IMR-90 (cell line): ENCODE measurements at regions not wholly inside any gene's neighbourhood (a gene's known extent, or its start where the extent isn't known, plus 50 kb on each side); places are given as distances from the start of the nearest gene placed in this dataset.

Source experiments
- ATAC-seq: fragments of 200-7000 bp; cut with Tn5 transposase; 2 replicates; pipeline ENCODE4 v1.9.1; 2020; ENCODE audit warnings: low read depth, mild to moderate bottlenecking, moderate library complexity
- BruUV-seq: library from RNA; stranded (reverse); fragments of 400-500 nt; replicated peaks from 2 replicates; lab custom pipeline; 2021; lab: Mats Ljungman, UMichigan
- CTCF ChIA-PET: fragments of 300-600 bp; formaldehyde crosslinking; extraction: SDS; loops from one replicate; lab custom pipeline; 2021; ENCODE audit warnings: antibody characterized with exemption; lab: Yijun Ruan, JAX
- POLR2A ChIA-PET: fragments of 300-600 bp; sonication (Branson Sonifier 250); formaldehyde crosslinking; loops from one replicate; lab custom pipeline; 2022; ENCODE audit warnings: antibody characterized with exemption; ENCODE audit not compliant: unreplicated experiment; lab: Charles Lee
- DNase-seq: peaks from one replicate; pipeline ENCODE4 v3.0.0; 2013
- H2AFZ ChIP-seq: replicated peaks from 2 replicates; pipeline ENCODE3; 2013; ENCODE audit warnings: low read length, mild to moderate bottlenecking; ENCODE audit not compliant: poor library complexity
- H2AK5ac ChIP-seq: 2 replicates; pipeline ENCODE4 v1.6.1; 2013; ENCODE audit warnings: low read depth, low read length, inconsistent platforms
- H2AK9ac ChIP-seq: replicated peaks from 2 replicates; pipeline ENCODE3; 2013; ENCODE audit warnings: mild to moderate bottlenecking, low read depth, low read length, moderate library complexity; ENCODE audit not compliant: poor library complexity
- H2BK120ac ChIP-seq: 2 replicates; pipeline ENCODE4 v1.6.1; 2013; ENCODE audit warnings: low read depth, low read length, inconsistent platforms
- H2BK15ac ChIP-seq: 3 replicates; pipeline ENCODE4 v1.6.1; 2013; ENCODE audit warnings: low read depth, low read length, inconsistent platforms
- H2BK20ac ChIP-seq: 2 replicates; pipeline ENCODE4 v1.6.1; 2013; ENCODE audit warnings: low read depth, mild to moderate bottlenecking, inconsistent platforms, low read length, moderate library complexity
- H2BK5ac ChIP-seq: 2 replicates; pipeline ENCODE4 v1.6.1; 2013; ENCODE audit warnings: mild to moderate bottlenecking, low read depth, low read length, inconsistent platforms; ENCODE audit not compliant: poor library complexity, severe bottlenecking
- H3K14ac ChIP-seq: replicated peaks from 2 replicates; pipeline ENCODE4 v1.6.1; 2013; ENCODE audit warnings: low read depth, low read length, inconsistent platforms
- H3K18ac ChIP-seq: 2 replicates; pipeline ENCODE4 v1.6.1; 2013; ENCODE audit warnings: low read depth, low read length, control low read depth
- H3K23ac ChIP-seq: 2 replicates; pipeline ENCODE4 v1.6.1; 2013; ENCODE audit warnings: low read depth, low read length, inconsistent platforms
- H3K27ac ChIP-seq: 2 replicates; pipeline ENCODE4 v1.5.1; 2013; ENCODE audit warnings: mild to moderate bottlenecking, control low read depth, low read length; ENCODE audit not compliant: insufficient read depth
- H3K27me3 ChIP-seq: 2 replicates; pipeline ENCODE4 v1.6.1; 2013; ENCODE audit warnings: low read length; ENCODE audit not compliant: control insufficient read depth, insufficient read depth
- H3K36me3 ChIP-seq: 2 replicates; pipeline ENCODE4 v1.6.1; 2013; ENCODE audit warnings: low read length, mixed read lengths; ENCODE audit not compliant: control insufficient read depth, insufficient read depth
- H3K4ac ChIP-seq: 2 replicates; pipeline ENCODE4 v1.6.1; 2013; ENCODE audit warnings: low read depth, low read length, inconsistent platforms
- H3K4me1 ChIP-seq: 2 replicates; pipeline ENCODE4 v1.6.1; 2013; ENCODE audit warnings: low read length, mixed read lengths; ENCODE audit not compliant: control insufficient read depth, insufficient read depth
- H3K4me2 ChIP-seq: 2 replicates; pipeline ENCODE4 v1.6.1; 2013; ENCODE audit warnings: low read depth, mild to moderate bottlenecking, control low read depth, low read length, moderate library complexity
- H3K4me3 ChIP-seq: 2 replicates; pipeline ENCODE4 v1.5.1; 2013; ENCODE audit warnings: low read depth, mild to moderate bottlenecking, control low read depth, low read length, moderate library complexity; ENCODE audit not compliant: insufficient read depth
- H3K56ac ChIP-seq: 2 replicates; pipeline ENCODE4 v1.6.1; 2013; ENCODE audit warnings: low read length, inconsistent platforms; ENCODE audit not compliant: insufficient read depth; ENCODE audit errors: extremely low read depth
- H3K79me1 ChIP-seq, 2 experiments: 2 replicates each; pipeline ENCODE4 v1.6.1; 2013; ENCODE audit warnings: low read length in 2 of 2, inconsistent platforms in 1 of 2, low read depth in 1 of 2
- H3K9ac ChIP-seq: 2 replicates; pipeline ENCODE4 v1.6.1; 2013; ENCODE audit warnings: low read depth, low read length, control low read depth
- H3K9me1 ChIP-seq: 2 replicates; pipeline ENCODE4 v1.6.1; 2013; ENCODE audit warnings: low read length, inconsistent platforms; ENCODE audit not compliant: insufficient read depth
- H3K9me3 ChIP-seq: 2 replicates; pipeline ENCODE4 v1.6.1; 2013; ENCODE audit warnings: low read length; ENCODE audit not compliant: control insufficient read depth, insufficient read depth
- H4K20me1 ChIP-seq: 2 replicates; pipeline ENCODE4 v1.6.1; 2013; ENCODE audit warnings: low read length, inconsistent platforms; ENCODE audit not compliant: insufficient read depth
- H4K5ac ChIP-seq: 2 replicates; pipeline ENCODE4 v1.6.1; 2013; ENCODE audit warnings: mild to moderate bottlenecking, low read depth, low read length, control low read depth
- H4K8ac ChIP-seq, 2 experiments: 2 replicates each; pipeline ENCODE4 v1.6.1; 2013; ENCODE audit warnings: low read depth in 2 of 2, low read length in 2 of 2, control low read depth in 1 of 2, inconsistent platforms in 1 of 2
- H4K91ac ChIP-seq: 2 replicates; pipeline ENCODE4 v1.6.1; 2013; ENCODE audit warnings: low read depth, low read length, inconsistent platforms; ENCODE audit not compliant: insufficient read depth
- CEBPB ChIP-seq: IDR thresholded peaks from 2 replicates; pipeline ENCODE4 v1.6.1; 2012; ENCODE audit warnings: low read depth, low read length, improper control_type of control experiment
- CTCF ChIP-seq: conservative IDR thresholded peaks from 2 replicates; pipeline ENCODE4 v1.5.1; 2012; ENCODE audit warnings: mild to moderate bottlenecking, low read depth, low read length, improper control_type of control experiment
- FOS ChIP-seq: fragments of 150-350 bp; IDR thresholded peaks from 2 replicates; pipeline ENCODE4 v1.6.1; 2016; ENCODE audit warnings: low read depth, low read length
- MAFK ChIP-seq: IDR thresholded peaks from 2 replicates; pipeline ENCODE4 v1.6.1; 2012; ENCODE audit warnings: low read depth, low read length, improper control_type of control experiment
- NFE2L2 ChIP-seq: fragments of 150-350 bp; IDR thresholded peaks from 2 replicates; pipeline ENCODE4 v1.6.1; 2016; ENCODE audit warnings: low read depth, mild to moderate bottlenecking, low read length
- POLR2A ChIP-seq: IDR thresholded peaks from 2 replicates; pipeline ENCODE4 v1.6.1; 2012; ENCODE audit warnings: mild to moderate bottlenecking, low read depth, low read length
- RAD21 ChIP-seq: IDR thresholded peaks from 2 replicates; pipeline ENCODE4 v1.6.1; 2012; ENCODE audit warnings: low read length, improper control_type of control experiment
- WGBS, 2 experiments: methylation state at CpG; one replicate each; pipeline versions ENCODE4 v1.1.5 to v1.1.7; 2013; ENCODE audit warnings: missing lambda C conversion rate in 2 of 2; ENCODE audit not compliant: insufficient read length in 1 of 2; ENCODE audit errors: extremely low coverage in 2 of 2; 5-methylcytosine and 5-hydroxymethylcytosine counted together
- dilution Hi-C: fragments of 300-500 bp; cut with HindIII; formaldehyde crosslinking; loops from one replicate; pipeline ENCODE4 v1.14.3; 2018; ENCODE audit warnings: low sequenced_read_pairs; ENCODE audit not compliant: unreplicated experiment
- in situ Hi-C: fragments of 300-500 bp; cut with MboI; formaldehyde crosslinking; loops from 3 replicates; pipeline ENCODE4 v1.14.3; 2019; ENCODE audit warnings: low sequenced_read_pairs, inconsistent platforms, mixed read lengths
- intact Hi-C: fragments of 100-400 bp; cut with micrococcal nuclease; formaldehyde crosslinking; loops from 2 replicates; pipeline ENCODE4 v1.10.0; 2022

DNA sequence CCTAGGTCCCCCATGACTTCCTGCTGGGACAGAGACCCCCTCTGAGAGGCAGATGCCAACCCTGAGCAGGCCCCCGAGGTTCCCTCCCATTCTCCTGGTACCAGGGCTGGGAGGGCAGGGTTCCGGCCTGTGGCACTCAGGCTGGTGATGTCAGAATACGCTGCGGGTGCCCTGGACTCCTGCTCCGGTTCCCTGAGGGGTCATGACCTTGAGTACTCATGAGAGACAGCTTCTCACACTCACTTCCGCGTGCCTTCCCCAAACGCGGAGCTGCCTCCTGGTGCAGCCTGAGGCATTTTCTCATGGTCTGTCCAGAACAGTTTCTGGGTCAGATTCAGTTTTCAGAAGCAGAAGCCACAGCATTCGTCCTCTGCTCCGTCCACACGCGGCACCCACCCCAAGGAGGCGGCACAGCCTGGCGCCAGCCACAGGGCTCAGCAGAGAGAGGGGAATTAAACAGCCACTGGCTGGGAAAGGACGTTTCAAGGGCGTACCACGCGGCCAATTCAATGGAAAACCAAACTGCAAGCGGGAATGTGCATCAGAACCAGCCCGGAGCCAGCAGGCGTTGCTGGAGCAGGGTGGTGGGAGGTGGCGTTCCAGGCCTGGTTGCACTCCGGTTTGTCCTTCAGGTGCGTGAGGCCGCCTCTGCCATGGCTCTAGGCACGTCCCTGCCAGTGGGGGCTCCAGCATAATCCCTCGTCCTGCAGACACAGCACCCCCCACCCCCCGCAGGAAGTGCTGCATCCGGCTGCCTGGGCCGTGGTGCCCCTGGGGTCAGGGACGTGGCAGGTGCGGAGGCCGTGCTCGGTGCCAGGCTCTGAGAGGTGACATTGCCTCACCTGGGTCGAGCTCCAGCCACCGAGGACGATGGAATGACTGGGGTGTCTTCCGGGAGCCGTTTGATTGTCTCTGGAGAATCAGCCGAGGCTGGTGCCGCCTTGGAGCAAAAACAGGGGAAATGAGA lies 58.3 kb upstream of the BHLHE23 start:
- in situ Hi-C loops = no loop called here
- H2BK20ac ChIP-seq = no peak overlapping the region
- H3K14ac ChIP-seq = no peak overlapping the region
- no peak overlapping the region for H2BK5ac ChIP-seq
- no peak overlapping the region for H2BK15ac ChIP-seq
- H3K18ac ChIP-seq = no peak overlapping the region
- no peak overlapping the region for H3K4me2 ChIP-seq
- POLR2A ChIA-PET = no interaction called here
- intact Hi-C loops = no loop called here
- no peak overlapping the region for H3K27ac ChIP-seq
- H3K56ac ChIP-seq = no peak overlapping the region
- H3K9ac ChIP-seq = no peak overlapping the region
- no peak overlapping the region for H3K4me3 ChIP-seq
- no peak overlapping the region for H4K5ac ChIP-seq
- DNase-seq (no peak), ATAC-seq (no peak)
- H3K27me3 ChIP-seq = peaks cover 14% of the 10 kb centered on the region; the same call in 1 of the 2 replicates
- H3K23ac ChIP-seq = no peak overlapping the region
- no peak overlapping the region for H2BK120ac ChIP-seq
- H3K4me1 ChIP-seq = no peaks in the 10 kb centered on the region
- H3K9me3 ChIP-seq = no peaks in the 10 kb centered on the region; the same call in 1 of the 2 replicates
- H3K36me3 ChIP-seq = no peaks in the 10 kb centered on the region
- H4K91ac ChIP-seq = no peak overlapping the region
- CTCF ChIA-PET = no interaction called here
- no peak overlapping the region for H2AK9ac ChIP-seq
- no TSS peak for BruUV-seq
- 58% methylated on average over 27 of the region's 42 CpGs; no CpG with 5 or more reads in 1 of the 2 experiments for WGBS, 2 experiments
- no peak overlapping the region for H2AK5ac ChIP-seq
- no peak overlapping the region for H2AFZ ChIP-seq
- no peaks in the 10 kb centered on the region for H4K20me1 ChIP-seq
- dilution Hi-C loops = no loop called here
- TF ChIP-seq MAFK (no peak), POLR2A (no peak), CTCF (no peak), NFE2L2 (no peak), RAD21 (no peak), FOS (no peak), CEBPB (no peak)
- no peak overlapping the region for H3K4ac ChIP-seq
- peaks cover 3% of the 10 kb centered on the region; the same call in 1 of the 2 replicates for H3K9me1 ChIP-seq
- no peak overlapping the region for H4K8ac ChIP-seq
- no peaks in the 10 kb centered on the region for H3K79me1 ChIP-seq
